Panc1 (cell line): ENCODE measurements at regions not wholly inside any gene's neighbourhood (a gene's known extent, or its start where the extent isn't known, plus 50 kb on each side); places are given as distances from the start of the nearest gene placed in this dataset.

ENCODE experiments used
- CTCF ChIP-seq: fragments of 450-650 bp; IDR thresholded peaks from 2 replicates; pipeline ENCODE4 v1.5.1; 2017; ENCODE audit warnings: mild to moderate bottlenecking
- POLR2AphosphoS5 ChIP-seq: IDR thresholded peaks from 2 replicates; pipeline ENCODE4 v1.6.1; 2012; ENCODE audit warnings: mild to moderate bottlenecking, low read depth, low read length, moderate library complexity
- SIN3A ChIP-seq: IDR thresholded peaks from 2 replicates; pipeline ENCODE4 v1.6.1; 2012; ENCODE audit warnings: low read depth, mild to moderate bottlenecking, low read length, moderate library complexity, borderline replicate concordance; ENCODE audit not compliant: insufficient read depth
- TCF7L2 ChIP-seq: IDR thresholded peaks from 2 replicates; pipeline ENCODE4 v1.6.1; 2011; ENCODE audit warnings: mild to moderate bottlenecking, low read depth, low read length, inconsistent platforms
- TF ChIP-seq, protein P1 (sequence below), 2 experiments: IDR thresholded peaks; 2 replicates each; pipeline ENCODE4 v1.6.1; 2011 to 2012; ENCODE audit warnings: low read depth in 2 of 2, control low read depth in 1 of 2, low read length in 1 of 2, mild to moderate bottlenecking in 1 of 2, moderate library complexity in 1 of 2; ENCODE audit not compliant: insufficient read depth in 1 of 2

GRCh38 chr18:39705362-39705761 is 2139.8 kb upstream of the CELF4 start:
- no peak for TF ChIP-seq SIN3A
- TF ChIP-seq, protein P1, sequence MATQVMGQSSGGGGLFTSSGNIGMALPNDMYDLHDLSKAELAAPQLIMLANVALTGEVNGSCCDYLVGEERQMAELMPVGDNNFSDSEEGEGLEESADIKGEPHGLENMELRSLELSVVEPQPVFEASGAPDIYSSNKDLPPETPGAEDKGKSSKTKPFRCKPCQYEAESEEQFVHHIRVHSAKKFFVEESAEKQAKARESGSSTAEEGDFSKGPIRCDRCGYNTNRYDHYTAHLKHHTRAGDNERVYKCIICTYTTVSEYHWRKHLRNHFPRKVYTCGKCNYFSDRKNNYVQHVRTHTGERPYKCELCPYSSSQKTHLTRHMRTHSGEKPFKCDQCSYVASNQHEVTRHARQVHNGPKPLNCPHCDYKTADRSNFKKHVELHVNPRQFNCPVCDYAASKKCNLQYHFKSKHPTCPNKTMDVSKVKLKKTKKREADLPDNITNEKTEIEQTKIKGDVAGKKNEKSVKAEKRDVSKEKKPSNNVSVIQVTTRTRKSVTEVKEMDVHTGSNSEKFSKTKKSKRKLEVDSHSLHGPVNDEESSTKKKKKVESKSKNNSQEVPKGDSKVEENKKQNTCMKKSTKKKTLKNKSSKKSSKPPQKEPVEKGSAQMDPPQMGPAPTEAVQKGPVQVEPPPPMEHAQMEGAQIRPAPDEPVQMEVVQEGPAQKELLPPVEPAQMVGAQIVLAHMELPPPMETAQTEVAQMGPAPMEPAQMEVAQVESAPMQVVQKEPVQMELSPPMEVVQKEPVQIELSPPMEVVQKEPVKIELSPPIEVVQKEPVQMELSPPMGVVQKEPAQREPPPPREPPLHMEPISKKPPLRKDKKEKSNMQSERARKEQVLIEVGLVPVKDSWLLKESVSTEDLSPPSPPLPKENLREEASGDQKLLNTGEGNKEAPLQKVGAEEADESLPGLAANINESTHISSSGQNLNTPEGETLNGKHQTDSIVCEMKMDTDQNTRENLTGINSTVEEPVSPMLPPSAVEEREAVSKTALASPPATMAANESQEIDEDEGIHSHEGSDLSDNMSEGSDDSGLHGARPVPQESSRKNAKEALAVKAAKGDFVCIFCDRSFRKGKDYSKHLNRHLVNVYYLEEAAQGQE (IDR thresholded peaks at IDR 0.05; ENCODE audit: insufficient read depth in 1 of 2, low read depth in 2 of 2, low read length in 1 of 2) = no peak
- no peak for TF ChIP-seq TCF7L2
- no peak for TF ChIP-seq POLR2AphosphoS5
- TF ChIP-seq CTCF = no peak
